ENCODE measurements at regions not wholly inside any gene's neighbourhood (a gene's known extent, or its start where the extent isn't known, plus 50 kb on each side); places are given as distances from the start of the nearest gene placed in this dataset.

DNA sequence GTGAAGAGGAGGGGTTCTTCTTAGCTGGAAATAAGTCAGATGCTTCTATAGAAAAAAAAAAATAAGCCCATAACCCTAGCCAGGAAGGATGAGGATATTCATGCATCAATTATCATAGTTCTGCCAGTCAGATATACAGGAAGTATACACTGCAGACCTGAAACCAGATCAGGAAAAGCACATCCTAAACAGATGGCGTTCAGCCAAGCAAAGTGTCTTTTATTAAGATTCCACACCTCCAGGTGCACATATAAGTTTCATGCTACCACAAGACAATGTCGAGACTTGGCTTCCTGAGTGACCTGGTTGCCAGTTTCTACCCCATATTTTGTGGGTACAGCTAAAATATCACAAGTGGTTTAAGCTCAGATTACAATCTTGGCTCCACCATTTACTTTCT lies 108.3 kb downstream of the CETN3 start:
- no peak for TF ChIP-seq POLR2A (IDR thresholded peaks at IDR 0.05)
- TF ChIP-seq, protein P1, sequence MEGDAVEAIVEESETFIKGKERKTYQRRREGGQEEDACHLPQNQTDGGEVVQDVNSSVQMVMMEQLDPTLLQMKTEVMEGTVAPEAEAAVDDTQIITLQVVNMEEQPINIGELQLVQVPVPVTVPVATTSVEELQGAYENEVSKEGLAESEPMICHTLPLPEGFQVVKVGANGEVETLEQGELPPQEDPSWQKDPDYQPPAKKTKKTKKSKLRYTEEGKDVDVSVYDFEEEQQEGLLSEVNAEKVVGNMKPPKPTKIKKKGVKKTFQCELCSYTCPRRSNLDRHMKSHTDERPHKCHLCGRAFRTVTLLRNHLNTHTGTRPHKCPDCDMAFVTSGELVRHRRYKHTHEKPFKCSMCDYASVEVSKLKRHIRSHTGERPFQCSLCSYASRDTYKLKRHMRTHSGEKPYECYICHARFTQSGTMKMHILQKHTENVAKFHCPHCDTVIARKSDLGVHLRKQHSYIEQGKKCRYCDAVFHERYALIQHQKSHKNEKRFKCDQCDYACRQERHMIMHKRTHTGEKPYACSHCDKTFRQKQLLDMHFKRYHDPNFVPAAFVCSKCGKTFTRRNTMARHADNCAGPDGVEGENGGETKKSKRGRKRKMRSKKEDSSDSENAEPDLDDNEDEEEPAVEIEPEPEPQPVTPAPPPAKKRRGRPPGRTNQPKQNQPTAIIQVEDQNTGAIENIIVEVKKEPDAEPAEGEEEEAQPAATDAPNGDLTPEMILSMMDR (IDR thresholded peaks at IDR 0.05): no peak
